Stimulated activated CD4-positive, alpha-beta T cell treated with anti-CD3 and anti-CD28 coated beads, Interleukin-12 subunit alpha, Interleukin-12 subunit beta, amount 100 ng/mL, for 48 hours (primary cell): ENCODE measurements at regions not wholly inside any gene's neighbourhood (a gene's known extent, or its start where the extent isn't known, plus 50 kb on each side); places are given as distances from the start of the nearest gene placed in this dataset.

Source experiments
- DNase-seq, 3 donors: peaks; one replicate each; pipeline ENCODE4 v3.0.0-alpha.2; 2020; ENCODE audit warnings: low read depth in 2 of 3, low spot score in 1 of 3

DNA sequence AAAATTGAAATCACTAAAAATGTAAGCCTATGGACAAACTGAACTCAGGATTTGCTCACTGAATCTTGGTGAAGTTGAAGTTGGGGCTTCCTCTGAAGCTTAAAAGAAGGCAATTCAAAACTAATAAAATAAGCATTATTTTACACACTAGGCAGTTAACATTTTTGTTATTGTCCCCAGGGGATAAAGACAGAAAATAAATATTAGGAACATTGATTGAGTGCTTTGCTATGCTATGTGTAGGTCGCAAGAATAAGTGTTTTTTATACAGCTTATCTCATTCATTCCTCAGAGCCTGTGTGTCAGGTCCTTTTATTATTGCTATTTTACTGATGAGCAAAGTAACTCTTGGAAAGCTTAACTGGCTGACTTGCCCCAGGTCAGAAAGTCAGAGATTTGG is 82.2 kb downstream of the ZNF608 start:
- DNase-seq: no peak

DNA sequence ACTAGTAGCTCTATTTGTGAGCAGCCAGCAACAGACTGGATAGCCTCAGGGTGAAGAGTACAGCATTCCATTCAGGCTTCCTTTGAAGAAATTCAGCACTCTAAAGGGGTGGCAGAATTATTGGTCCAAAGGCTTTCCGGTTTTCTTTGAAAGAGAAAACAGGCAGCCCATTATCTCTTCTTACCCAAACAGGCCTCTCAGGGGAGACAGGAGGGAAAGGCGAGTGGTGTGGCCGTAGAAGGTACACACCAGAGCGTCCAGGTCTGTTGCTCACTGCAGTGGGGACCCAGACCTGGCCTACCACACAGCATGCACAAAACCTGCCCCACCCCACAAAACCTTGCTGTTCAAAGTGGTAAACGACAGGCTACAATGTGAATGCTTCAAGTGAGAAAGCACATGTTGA is 83.3 kb downstream of the ZNF608 start:
- DNase-seq: no peak

DNA sequence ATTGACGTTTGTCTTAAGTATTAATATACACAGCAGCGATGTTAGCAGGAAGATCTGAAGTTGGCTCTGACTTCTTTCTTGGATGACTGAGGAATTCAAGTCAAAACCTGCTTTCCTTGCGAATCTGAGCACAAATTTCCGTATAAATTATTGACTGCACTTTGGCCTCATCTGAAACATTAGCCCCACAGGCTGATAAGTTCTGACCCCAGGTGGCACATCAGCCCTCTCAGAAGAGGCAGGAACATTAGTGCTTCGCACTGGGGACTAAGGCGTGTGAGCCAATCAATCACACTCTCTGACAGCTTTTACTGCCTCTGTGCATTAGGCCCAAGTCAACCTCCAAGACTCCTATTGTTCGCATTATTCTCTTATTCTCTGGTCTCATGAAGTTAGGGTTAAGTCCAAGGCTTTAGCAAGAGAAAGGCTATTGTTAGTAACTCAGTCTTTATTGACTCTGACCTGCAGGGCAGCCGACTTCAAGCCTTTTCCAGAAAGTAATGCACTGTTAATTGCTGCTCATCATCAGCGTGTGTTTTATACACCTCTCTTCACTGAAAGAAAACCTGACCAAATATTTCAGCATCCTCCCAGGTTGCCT is 84.2 kb downstream of the ZNF608 start:
- DNase-seq: no peak

DNA sequence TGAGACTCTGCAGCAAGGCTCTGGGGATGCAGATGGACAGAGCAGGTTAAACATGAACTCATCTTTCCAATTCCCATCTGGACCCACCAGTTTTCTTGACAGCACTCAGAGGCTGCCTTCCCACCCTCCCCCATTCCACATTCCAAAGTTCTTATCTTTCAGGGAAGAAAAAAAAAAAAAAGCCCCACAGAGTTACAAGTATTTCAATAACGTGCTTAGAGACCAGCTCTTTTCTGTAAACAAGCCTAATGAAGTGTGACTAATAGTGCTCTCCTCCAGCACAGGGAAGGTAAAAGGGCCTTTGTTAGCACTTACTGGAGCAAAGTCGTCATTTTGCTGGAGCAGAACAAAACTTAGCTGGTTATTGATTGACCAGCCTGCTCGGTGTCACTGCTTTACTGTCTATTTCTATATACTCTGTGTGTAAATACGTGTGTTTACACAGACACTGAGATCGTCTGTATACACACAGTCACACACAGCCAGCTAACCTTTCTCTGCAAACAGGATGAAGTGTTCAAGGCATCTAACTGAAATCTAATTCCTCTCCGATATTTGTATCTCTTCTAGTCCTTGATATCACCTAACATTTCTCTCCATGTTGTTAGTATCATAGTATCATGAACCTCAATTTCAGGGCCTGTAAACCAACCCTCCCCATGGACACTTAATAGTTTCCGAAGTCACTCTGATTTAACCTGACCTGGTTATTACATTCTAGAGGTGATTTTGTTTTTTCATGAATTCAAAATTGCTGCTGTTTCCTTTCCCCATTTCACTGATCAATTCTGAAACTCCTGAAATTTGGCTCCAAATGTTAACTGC is 84.9 kb downstream of the ZNF608 start:
- DNase-seq: no peak

DNA sequence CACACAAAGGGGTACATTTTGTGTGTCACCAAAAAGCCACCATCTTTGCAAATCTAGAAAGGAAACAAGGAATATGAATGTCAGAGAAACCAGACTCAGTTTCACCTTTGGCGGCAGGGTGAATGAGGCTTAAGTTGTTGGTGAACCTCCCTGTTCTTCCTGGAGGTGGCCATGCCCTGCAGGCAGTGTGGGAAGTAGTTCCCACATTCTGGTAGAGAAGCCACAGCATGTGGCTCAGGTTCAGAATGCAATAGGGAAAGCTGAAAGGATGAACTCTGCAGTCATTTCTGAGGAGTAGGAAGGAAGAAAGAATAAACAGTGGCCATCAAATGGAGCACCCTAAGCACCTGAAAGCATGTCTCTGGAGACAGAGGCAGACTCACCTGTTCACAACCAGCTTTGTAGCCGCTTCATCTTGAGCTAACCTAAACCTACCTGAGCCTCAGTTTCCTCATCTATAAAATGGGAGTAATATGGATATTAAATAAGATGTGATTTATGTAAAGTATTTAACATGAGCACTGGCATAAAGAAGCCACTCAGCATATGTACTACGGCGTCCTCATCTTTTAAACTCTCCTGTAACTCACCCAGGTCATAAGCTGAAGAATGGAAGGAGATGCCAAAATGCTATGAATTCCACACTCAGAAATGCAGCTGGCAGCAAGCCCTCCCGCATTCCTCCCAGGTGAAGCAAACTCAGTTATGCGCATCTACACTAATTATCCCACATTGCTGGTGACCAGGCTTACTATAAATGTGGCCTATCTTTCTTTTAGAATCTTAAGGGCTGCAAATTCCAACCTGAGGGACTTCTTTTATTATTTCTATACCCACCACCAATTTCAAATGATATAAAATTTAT is 86.0 kb downstream of the ZNF608 start:
- no peak for DNase-seq

DNA sequence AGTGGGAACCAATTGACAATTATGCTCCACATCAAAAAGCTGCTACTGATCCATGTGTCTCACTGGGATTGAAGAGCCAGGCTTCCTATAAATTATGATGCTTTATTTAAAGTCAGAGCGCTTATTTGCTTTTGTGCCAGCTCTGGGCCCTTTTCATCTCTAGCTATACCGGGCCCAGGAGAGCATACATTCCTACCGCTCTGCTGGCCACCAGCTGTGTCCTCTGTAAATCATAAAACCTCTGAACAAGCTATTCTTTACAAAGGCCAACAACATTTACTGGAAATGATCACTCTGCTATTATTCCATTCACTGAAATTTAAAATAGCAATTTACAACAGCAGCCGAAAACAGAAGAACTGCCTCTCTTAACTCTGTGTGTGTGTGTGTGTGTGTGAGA is 86.6 kb downstream of the ZNF608 start:
- no peak for DNase-seq

DNA sequence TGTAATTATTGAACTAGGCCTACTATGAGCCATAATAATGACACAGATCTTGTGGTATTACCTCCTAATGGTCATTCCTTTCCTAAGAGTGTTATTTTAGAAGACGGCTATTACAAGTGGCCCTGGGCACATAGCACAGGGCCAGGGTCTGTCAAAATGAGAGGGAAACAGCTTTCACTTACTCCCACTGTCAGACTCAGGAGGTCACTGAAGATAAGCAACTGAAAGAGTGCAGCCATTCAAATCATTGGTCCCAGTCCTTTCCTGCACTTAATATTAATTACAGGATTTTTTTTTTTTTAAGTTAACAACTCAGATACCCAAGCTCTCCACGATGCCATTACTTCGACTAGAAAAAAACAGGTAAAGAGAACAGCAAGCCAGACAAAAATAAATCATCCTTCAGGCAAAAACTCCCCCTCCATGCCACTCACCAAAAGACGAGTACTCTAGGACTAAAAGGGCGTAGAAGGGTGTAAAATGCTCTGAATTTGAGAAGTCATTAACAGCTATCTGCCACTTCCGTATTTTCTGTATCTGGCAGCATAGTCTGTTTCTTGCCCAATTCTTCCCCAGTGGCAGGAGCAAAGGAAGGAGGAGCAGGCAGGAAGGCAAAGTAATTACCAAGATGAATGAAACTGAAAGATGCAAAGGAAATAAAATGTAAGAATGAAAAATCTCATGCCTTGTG is 87.4 kb downstream of the ZNF608 start:
- DNase-seq: no peak

DNA sequence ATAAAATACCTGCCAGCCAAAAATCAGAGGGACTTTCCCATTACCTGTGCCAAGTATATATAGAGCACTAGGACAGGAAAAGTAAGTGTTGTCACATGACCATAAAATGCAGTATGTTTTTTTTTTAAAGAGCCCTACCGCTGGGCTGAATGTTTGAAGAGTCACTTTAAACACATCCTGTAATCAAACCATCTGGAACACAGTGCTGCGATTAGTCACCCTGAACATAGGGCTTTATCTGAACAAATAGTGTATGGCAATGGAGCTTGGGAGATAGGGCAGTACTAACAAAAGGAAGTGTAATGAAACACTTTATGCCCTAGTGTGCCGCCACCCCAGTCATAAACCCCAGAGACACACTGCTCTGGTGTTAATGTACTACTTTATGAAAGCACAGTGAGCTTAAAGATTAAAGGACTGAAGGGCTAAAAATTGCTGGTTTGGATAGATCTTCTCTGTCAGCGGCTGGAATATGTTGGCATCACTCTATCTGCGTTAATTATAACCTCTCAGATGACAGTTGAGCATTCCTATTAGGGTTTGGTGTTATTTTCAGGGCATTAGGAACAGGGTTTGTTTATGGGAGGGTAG is 90.4 kb downstream of the ZNF608 start:
- no peak for DNase-seq

DNA sequence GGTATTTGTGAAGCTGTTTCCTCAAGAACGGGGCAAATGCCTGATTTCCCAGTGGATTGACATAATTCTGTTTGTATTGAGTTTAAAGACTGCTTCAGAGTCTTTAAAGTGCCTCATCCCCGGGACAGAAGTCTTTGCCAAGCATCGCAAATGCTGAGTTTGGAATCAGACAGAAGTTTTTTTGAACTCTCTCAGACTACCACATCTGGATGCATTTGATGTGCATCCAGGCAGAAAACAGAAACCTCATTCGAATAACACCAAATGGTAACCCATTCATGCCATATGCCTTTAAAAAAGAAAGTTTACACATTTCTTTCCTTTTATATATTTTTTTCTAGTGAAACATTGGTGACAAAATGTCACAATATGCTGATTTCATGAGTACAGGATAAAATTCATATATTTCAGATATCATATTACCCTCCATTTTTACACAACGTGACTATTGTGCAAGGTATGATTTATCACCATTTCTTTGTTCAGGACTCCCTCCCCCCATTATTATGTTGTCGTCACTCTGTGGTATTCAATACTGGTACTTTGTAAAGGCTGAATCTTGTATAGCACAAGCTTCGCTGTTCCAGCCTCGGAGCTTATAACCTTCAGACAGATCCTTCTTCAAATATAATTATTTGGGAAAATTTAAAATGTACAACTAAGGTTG is 91.1 kb downstream of the ZNF608 start:
- no peak for DNase-seq

DNA sequence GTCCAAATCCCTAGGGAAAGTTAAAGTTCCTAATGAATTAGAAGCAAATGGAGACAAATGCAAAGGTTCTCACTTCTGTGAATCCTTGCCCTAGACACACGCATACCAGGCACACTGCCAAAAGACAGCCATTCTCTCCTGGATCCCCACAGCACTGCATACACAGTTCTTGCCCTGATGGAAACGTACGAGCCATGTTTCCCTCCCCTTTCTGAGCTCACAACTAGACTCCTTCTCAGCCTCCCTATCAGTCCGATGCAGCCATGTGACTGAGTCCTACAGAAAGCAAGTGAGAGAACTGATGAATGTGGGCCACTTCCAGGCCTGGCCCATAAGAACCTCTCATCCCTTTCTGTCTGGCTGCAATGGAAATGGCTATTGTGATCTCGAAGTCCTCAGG is 92.0 kb downstream of the ZNF608 start:
- DNase-seq: no peak

DNA sequence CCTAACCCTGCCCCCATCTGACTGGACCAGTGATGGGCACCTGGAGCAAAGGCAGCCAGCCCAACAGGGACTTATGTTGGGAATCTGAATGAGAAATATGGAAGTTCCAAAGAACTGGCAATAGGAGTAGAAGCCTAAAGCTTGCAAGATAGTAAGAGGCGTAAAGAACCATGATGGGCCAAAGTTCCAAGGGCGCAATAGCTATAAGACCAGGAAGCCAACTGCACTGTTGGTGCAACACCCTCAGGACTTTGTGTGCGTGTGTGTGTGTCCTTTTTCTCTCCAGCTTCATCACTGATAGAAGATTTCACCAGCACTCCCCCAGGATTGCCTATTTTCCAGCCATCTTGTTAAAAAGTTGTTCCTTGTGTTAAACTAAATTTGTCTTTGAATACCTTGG is 92.8 kb downstream of the ZNF608 start:
- DNase-seq: no peak

DNA sequence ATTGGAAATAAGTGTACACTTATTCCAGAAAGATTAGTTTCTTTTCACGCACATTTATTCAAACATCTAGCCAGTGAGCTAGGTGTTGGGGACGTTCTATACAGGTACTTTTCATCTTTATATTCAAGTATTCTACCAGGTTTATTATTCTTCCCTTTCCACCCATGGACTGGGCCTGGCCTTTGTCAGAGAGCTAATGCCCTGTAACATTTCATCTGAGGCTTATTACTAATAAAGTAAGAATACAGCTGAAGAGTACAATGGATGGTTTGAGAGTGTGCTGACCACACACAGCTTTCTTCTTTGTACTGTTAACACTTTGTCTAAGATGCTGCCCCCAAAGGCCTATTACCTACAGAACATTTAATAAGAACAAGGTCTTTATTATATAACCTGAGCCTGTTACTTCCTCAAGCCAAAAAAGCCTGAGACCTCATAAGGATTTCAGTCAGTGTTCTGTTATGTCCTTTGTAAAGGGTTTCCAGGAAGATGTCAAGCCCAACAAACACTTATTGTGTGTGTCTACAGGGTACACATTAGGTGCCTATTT is 93.5 kb downstream of the ZNF608 start:
- no peak for DNase-seq

DNA sequence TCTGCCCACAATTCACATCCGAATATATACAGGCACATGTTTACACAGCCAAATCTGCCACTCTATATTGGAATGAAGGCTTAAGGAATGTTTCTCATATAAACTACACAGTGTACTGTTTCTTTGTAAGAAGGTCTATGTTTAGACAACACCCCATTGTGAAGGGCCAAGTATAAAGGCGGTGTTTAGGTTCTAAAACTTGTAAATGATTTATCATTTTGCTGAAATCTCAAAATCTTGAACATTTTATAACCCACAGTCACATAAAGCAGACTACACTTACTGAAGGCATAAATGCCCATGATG is 94.0 kb downstream of the ZNF608 start:
- no peak for DNase-seq

DNA sequence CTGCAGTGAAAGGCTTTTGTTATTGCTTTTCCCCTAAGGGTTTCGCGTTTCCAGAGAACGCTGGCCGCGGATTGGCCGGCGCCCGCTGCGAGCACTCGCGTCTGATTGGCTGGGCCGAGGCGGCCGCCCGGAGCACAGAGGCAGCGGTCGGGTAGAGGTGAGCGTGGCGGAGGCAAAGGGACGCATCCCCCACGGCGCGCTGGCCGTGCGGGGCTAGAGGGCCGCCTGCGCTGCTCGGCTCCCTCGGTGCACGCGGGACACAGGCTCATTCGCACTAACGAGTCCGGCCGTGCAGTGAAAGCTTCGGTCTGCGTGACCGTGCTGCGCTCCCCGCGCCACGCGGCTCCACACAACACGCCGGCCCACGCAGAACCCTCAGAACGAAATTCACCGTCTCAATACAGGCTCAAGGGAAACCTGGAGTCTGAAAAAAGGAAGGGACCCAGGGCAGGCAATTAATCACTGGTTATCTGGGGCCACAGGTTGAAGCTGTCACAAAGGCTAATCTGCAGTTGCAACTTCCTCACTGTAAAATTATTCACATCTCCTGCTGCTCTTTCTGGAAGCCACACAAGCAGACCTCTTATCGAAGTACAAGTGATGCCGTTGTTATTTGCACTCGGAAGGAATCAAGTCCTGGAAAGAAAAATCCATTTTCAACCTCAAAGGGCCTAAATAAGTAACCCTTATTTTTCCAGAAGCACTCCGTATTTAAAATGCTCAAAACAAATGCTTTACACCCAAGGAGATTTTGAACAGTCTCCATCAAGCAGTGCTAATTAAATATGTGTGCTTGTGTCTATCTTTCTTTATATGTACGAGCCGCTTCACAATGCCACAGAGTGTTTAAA is 94.6 kb downstream of the ZNF608 start:
- peak in 1 of 3 donors; percentile 12 for DNase-seq

DNA sequence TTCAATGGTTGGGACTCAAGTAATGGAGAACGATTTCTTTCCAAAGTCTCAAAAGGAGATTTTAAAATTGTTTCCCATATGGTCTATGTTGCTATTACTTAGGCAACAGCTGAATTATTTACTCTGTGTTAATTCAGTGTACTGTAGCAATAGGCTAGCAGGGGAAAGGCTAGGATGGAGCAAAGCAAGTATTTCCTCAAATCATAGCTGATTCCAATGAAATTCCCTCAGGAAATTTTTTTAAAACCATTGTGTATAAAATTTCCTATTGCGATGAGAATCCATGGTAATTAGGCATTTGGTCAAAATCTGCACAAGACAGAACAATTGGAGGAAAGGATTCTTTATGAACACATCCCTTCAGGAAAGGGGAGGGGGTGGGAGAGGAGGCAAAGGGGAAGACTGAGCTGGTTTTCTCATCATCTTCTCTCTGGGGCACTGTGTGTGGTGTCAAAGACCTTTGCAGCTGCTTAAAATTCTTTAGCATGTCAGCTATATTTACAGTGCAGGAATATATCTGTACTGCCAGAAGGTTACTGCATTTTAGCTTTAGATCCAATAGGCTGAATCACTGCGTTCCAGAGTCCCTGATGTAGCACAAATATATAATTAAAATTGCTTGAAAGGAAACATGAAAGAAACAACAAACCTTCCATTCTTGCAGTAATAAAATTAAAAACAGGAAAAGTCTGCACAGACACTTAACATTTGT is 95.3 kb downstream of the ZNF608 start:
- no peak for DNase-seq

DNA sequence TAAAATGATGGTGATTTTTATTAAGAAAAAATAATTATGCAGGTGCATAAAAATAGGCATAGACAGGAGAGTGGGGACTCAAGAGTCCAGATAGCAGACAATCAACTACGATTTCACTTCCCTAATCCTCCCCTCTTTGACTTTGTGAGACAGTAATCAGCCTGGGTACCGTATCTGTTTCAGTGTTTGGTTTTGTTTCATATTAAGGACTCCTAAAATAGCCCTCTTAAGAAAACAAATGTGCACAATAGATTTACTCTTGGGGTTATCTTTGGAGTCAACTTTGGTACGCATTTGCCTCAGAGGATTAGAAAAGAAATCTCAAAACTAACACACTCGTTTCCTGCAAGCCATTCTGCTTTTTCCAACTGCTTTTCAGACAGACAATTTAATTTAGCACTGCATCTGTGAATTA is 96.3 kb downstream of the ZNF608 start:
- no peak for DNase-seq

DNA sequence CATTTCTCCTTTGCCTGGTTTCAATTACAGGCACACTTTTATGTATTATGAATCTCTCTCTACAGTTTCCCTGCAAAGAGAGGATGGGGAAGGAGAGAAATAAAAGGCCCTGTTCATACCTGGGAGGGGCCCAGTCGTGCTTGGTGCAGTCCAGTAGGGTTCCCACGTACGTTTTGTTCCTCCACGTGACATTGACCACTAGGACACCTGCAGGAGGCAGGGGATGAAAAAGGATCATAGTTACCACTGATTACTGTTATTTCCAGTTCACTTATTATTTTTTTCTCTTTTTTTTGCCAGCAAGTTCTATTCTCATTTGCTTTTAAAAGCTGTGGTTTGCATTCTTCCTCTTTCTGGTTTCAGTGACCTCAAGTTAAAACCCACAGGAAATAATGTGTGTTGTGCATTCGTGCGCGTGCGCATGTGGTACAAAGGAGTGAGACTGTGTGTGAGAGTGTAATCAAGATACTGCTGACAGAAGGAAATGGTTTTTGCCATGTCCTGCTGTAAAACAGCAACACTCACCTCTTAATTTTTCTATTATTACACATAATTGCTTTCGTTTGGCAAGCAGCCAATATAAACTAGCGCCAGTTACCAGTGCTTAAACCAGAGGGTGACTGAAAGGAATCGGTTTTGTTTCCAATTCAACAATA is 96.8 kb downstream of the ZNF608 start:
- DNase-seq: peak; percentile 16 to 35 (median 24)

DNA sequence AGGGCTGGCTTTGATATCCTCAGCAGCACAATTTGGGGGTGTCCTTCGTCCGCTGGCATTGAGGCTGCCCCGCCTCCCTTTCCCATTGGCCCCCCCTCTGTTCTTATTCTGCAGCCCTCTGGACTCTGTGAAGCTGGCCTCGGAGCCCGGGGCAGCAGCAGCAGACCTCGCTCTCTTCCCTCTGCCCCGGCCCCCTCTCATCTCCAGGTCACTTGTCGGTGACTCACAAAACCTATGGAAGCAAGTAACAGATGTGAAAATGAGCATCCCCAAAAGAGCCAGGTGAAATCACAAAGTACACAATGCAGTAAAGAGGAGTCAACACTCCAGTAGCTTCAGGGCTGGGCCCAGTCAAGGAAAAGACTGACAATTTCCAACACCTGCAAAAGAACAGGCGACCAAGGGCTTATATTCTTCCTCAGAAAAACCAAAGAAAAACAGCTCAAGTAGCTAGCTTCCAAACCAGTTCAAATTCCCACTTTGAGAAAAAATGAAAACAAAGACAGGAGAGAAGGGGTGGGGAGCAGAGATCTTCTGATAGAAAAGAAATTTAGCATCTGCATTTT is 97.5 kb downstream of the ZNF608 start:
- DNase-seq: no peak
